AG20443 (cell line): ENCODE measurements at regions not wholly inside any gene's neighbourhood (a gene's known extent, or its start where the extent isn't known, plus 50 kb on each side); places are given as distances from the start of the nearest gene placed in this dataset.

Source experiments
- DNase-seq: peaks from one replicate; pipeline ENCODE4 v3.0.0; 2012; ENCODE audit warnings: low spot score, mixed read lengths

- no peak for DNase-seq
Observed at GRCh38 chr5:173719731-173720082, 103.3 kb upstream of the BOD1 start.

GRCh38 chr5:173720286-173720952 is 104.0 kb upstream of the BOD1 start:
- DNase-seq, result no peak

- DNase-seq, result no peak
Observed at GRCh38 chr5:173720953-173721600, 104.6 kb upstream of the BOD1 start.

- DNase-seq, result no peak
Observed at GRCh38 chr5:173721601-173722232, 105.3 kb upstream of the BOD1 start.

- DNase-seq, result no peak
Observed at GRCh38 chr5:173726846-173727557, 110.6 kb upstream of the BOD1 start.

- DNase-seq, result no peak
Observed at GRCh38 chr5:173727839-173728778, 111.7 kb upstream of the BOD1 start.

- no peak for DNase-seq
Observed at GRCh38 chr5:173729079-173729765, 112.8 kb upstream of the BOD1 start.

GRCh38 chr5:173730632-173731298 is 114.3 kb upstream of the BOD1 start:
- DNase-seq, result no peak

GRCh38 chr5:173733021-173733420 is 116.6 kb upstream of the BOD1 start:
- DNase-seq, result no peak

- DNase-seq, result no peak
Observed at GRCh38 chr5:173733425-173733824, 117.0 kb upstream of the BOD1 start.

GRCh38 chr5:173733831-173734501 is 117.5 kb upstream of the BOD1 start:
- no peak for DNase-seq

GRCh38 chr5:173734716-173735115 is 118.3 kb upstream of the BOD1 start:
- no peak for DNase-seq

GRCh38 chr5:173735184-173735583 is 118.7 kb upstream of the BOD1 start:
- DNase-seq, result no peak

GRCh38 chr5:173735691-173736090 is 119.2 kb upstream of the BOD1 start:
- DNase-seq, result no peak

GRCh38 chr5:173736374-173736773 is 119.9 kb upstream of the BOD1 start:
- DNase-seq, result no peak

GRCh38 chr5:173736923-173737412 is 120.5 kb upstream of the BOD1 start:
- DNase-seq, result no peak

- no peak for DNase-seq
Observed at GRCh38 chr5:173739741-173740140, 123.3 kb upstream of the BOD1 start.

GRCh38 chr5:173740400-173740799 is 124.0 kb upstream of the BOD1 start:
- no peak for DNase-seq

- no peak for DNase-seq
Observed at GRCh38 chr5:173741087-173741486, 124.6 kb upstream of the BOD1 start.
